ENCODE measurements at regions not wholly inside any gene's neighbourhood (a gene's known extent, or its start where the extent isn't known, plus 50 kb on each side); places are given as distances from the start of the nearest gene placed in this dataset.
"Not testable (repeated sequence)": the region's sequence is repeated elsewhere in the genome, so short reads cannot be mapped to it uniquely, and the experiment has no call there.

DNA sequence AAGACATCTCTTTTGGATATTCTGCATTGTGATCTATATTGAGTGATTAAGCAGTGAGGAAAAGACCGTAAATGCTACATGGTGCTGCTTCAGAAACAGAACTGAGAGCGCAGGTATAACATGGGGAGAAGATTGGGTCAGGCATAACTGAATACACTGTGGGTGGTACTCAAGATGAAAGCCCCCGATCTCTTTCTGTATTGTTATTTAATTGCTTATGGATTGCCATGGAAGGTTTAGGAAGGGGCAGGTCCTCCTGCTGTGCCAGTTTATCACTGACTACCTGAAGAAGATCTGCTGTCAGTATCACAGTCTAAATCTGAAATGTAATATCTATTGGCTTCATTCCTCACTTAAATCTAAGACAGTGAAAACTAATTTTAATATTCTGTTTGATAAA, 1568.7 kb upstream of the CELF4 start:
- H3K4me1 ChIP-seq (ENCODE audit: control insufficient read depth in 1 of 2, low read depth in 2 of 2) = no peaks in the 10 kb centered on the region
- TF ChIP-seq, protein P1, sequence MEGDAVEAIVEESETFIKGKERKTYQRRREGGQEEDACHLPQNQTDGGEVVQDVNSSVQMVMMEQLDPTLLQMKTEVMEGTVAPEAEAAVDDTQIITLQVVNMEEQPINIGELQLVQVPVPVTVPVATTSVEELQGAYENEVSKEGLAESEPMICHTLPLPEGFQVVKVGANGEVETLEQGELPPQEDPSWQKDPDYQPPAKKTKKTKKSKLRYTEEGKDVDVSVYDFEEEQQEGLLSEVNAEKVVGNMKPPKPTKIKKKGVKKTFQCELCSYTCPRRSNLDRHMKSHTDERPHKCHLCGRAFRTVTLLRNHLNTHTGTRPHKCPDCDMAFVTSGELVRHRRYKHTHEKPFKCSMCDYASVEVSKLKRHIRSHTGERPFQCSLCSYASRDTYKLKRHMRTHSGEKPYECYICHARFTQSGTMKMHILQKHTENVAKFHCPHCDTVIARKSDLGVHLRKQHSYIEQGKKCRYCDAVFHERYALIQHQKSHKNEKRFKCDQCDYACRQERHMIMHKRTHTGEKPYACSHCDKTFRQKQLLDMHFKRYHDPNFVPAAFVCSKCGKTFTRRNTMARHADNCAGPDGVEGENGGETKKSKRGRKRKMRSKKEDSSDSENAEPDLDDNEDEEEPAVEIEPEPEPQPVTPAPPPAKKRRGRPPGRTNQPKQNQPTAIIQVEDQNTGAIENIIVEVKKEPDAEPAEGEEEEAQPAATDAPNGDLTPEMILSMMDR (IDR thresholded peaks at IDR 0.05) = no peak
- DNase-seq (ENCODE audit: low spot score) = no peak
- ATAC-seq (ENCODE audit: insufficient number of reproducible peaks, low FRiP score, low read depth) = no peak
- no peak overlapping the region for H3K27ac ChIP-seq
- H3K36me3 ChIP-seq = no peaks in the 10 kb centered on the region
- H3K9me3 ChIP-seq = no peaks in the 10 kb centered on the region
- H3K4me3 ChIP-seq = no peak overlapping the region
- no peaks in the 10 kb centered on the region for H3K27me3 ChIP-seq (replicated peaks; ENCODE audit: insufficient read depth)

DNA sequence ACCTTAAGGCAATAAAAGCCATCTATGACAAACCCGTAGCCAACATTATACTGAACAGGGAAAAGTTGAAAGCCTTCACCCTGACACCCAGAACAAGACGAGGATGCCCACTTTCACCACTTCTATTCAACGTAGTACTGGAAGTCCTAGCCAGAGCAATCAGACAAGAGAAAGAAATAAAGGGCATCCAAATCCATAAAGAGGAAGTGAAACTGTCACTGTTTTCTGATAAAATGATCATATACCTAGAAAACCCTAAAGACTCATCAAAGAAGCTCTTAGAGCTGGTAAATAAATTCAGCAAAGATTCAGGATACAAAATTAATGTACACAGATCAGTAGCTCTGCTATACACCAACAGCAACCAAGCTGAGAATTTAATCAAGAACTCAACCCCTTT, 1561.9 kb upstream of the CELF4 start:
- not testable (repeated sequence) for H3K4me3 ChIP-seq; H3K4me1 ChIP-seq (ENCODE audit: control insufficient read depth in 1 of 2, low read depth in 2 of 2); DNase-seq (ENCODE audit: low spot score); H3K27me3 ChIP-seq (replicated peaks; ENCODE audit: insufficient read depth); H3K27ac ChIP-seq; ATAC-seq (ENCODE audit: insufficient number of reproducible peaks, low FRiP score, low read depth); H3K9me3 ChIP-seq; H3K36me3 ChIP-seq

DNA sequence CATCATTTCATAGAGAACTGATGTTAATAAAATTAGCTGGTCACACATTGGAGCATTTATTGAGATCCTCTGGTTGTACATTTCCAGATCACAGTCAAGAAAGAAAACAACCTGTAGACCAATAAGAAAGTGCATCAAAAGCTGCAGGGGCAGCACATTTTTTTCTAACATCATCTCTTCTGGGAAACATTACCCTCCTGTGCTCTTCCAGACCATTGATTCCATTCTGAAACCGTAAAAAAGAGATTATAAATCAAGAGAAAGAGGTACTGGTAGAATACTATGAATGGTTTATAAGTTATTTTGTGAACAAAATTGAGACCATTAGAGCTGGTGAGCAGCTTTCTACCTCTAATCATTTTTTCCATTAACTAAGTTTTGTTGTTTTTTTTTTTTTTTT, 1548.2 kb upstream of the CELF4 start:
- DNase-seq (ENCODE audit: low spot score) (no peak), ATAC-seq (ENCODE audit: insufficient number of reproducible peaks, low FRiP score, low read depth) (no peak)
- Histone ChIP-seq H3K36me3 (no peaks in the 10 kb centered on the region), H3K27me3 (replicated peaks; ENCODE audit: insufficient read depth) (no peaks in the 10 kb centered on the region), H3K27ac (no peak overlapping the region), H3K4me3 (no peak overlapping the region), H3K9me3 (no peaks in the 10 kb centered on the region), H3K4me1 (ENCODE audit: control insufficient read depth in 1 of 2, low read depth in 2 of 2) (no peaks in the 10 kb centered on the region)
- TF ChIP-seq, protein P1 (IDR thresholded peaks at IDR 0.05) = no peak

DNA sequence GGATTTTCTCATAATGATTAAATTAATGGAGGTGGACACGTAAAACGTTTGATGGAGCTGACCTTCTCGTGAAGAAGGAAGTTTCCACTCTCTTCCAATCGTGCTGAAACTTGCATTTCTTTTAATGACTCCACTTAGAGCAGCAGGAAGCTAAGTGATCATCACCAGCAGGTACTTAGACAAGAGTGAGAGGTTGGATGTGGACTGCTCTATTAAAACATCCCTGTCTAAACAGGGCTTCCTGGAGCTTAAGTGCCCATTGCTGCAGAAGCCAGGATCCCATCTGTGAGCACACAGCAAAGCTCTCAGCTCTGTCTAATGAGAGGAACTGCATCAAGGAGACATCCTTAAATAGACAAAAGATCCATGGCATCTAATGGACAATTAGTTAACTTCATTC, 1539.5 kb upstream of the CELF4 start:
- H3K4me3 ChIP-seq = no peak overlapping the region
- H3K27me3 ChIP-seq (replicated peaks; ENCODE audit: insufficient read depth) = no peaks in the 10 kb centered on the region
- ATAC-seq (ENCODE audit: insufficient number of reproducible peaks, low FRiP score, low read depth) (no peak), DNase-seq (ENCODE audit: low spot score) (no peak)
- H3K4me1 ChIP-seq (ENCODE audit: control insufficient read depth in 1 of 2, low read depth in 2 of 2) = no peaks in the 10 kb centered on the region
- no peaks in the 10 kb centered on the region for H3K9me3 ChIP-seq
- TF ChIP-seq, protein P1 (IDR thresholded peaks at IDR 0.05) = no peak
- H3K27ac ChIP-seq = no peak overlapping the region
- no peaks in the 10 kb centered on the region for H3K36me3 ChIP-seq

DNA sequence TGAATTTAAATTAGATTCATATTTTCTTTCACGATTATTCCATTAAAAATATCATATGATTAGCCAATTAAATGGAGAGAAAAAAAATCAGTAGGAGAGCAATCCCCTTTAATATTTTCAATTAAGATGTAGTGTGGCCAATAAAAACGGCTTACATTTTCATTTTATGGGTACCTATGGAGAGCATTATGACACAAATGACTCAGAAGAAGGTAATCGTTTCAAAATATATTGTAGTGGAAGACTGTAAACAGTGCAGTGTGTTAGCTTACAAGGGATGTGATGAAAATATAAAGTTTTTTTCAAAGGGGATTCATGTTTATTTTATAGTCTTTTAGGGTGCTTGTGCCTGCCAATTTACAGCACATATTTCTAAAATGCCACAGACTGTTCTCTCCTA, 1507.4 kb upstream of the CELF4 start:
- Histone ChIP-seq H3K4me1 (ENCODE audit: control insufficient read depth in 1 of 2, low read depth in 2 of 2) (no peaks in the 10 kb centered on the region), H3K27me3 (replicated peaks; ENCODE audit: insufficient read depth) (no peaks in the 10 kb centered on the region), H3K36me3 (no peaks in the 10 kb centered on the region), H3K4me3 (no peak overlapping the region), H3K9me3 (no peaks in the 10 kb centered on the region), H3K27ac (no peak overlapping the region)
- DNase-seq (ENCODE audit: low spot score) (no peak), ATAC-seq (ENCODE audit: insufficient number of reproducible peaks, low FRiP score, low read depth) (no peak)
- TF ChIP-seq, protein P1 (IDR thresholded peaks at IDR 0.05) = no peak

DNA sequence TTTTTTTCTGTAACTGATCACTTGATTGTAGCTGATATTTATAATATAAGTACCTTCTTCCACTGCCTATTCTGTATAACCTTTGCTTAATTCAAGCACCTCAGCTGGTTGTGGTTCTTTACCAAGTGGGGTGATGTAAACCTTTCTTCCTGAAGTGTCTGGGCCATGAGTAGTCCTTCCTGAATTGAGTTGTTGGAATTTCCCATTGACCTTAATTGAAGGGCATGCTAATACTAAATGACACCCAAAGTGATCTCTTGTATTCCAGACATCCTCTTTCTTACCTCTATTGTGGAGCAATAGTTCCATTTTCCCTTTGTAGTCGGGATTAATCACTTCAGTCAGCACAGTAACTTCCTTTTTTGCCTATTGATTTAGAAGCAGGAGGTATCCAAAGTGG, 1496.8 kb upstream of the CELF4 start:
- no peak for DNase-seq (ENCODE audit: low spot score)
- H3K4me1 ChIP-seq (ENCODE audit: control insufficient read depth in 1 of 2, low read depth in 2 of 2) = no peaks in the 10 kb centered on the region
- H3K27ac ChIP-seq = no peak overlapping the region
- no peaks in the 10 kb centered on the region for H3K9me3 ChIP-seq
- H3K36me3 ChIP-seq = no peaks in the 10 kb centered on the region
- H3K27me3 ChIP-seq (replicated peaks; ENCODE audit: insufficient read depth) = no peaks in the 10 kb centered on the region
- TF ChIP-seq, protein P1 (IDR thresholded peaks at IDR 0.05) = no peak
- H3K4me3 ChIP-seq = no peak overlapping the region
- no peak for ATAC-seq (ENCODE audit: insufficient number of reproducible peaks, low FRiP score, low read depth)
